Gastroesophageal sphincter (tissue), 4 donors: ENCODE measurements at regions not wholly inside any gene's neighbourhood (a gene's known extent, or its start where the extent isn't known, plus 50 kb on each side); places are given as distances from the start of the nearest gene placed in this dataset.

Experiments used
- ATAC-seq: fragments of 150-250 bp; one replicate; pipeline ENCODE4 v1.9.1; 2016; ENCODE audit warnings: mild to moderate bottlenecking, moderate library complexity
- H3K27ac ChIP-seq, 4 donors: fragments of 200-600 bp; sonication (generic) in 3 of 4; 1 replicate in 3 of 4; 2 replicates in 1 of 4; pipeline ENCODE4 v1.5.1; 2016 to 2019
- H3K27me3 ChIP-seq: fragments of 200-600 bp; sonication (generic); one replicate; pipeline ENCODE4 v1.5.1; 2019
- H3K36me3 ChIP-seq, 2 donors: fragments of 200-600 bp; sonication (generic); one replicate each; pipeline ENCODE4 v1.5.1; 2019; ENCODE audit warnings: control low read depth in 1 of 2
- H3K4me1 ChIP-seq, 3 donors: fragments of 200-600 bp; sonication (generic); 1 replicate in 2 of 3; 2 replicates in 1 of 3; pipeline ENCODE4 v1.5.1; 2016 to 2019; ENCODE audit warnings: control low read depth in 2 of 3
- H3K4me3 ChIP-seq, 2 donors: fragments of 200-600 bp; sonication (generic); one replicate each; pipeline ENCODE4 v1.5.1; 2019; ENCODE audit warnings: mild to moderate bottlenecking in 1 of 2, moderate library complexity in 1 of 2
- H3K9me3 ChIP-seq, 3 donors: fragments of 200-600 bp; sonication (generic); one replicate each; pipeline ENCODE4 v1.5.1; 2017 to 2019; ENCODE audit warnings: control low read depth in 2 of 3
- CTCF ChIP-seq, 4 experiments: fragments of 200-600 bp in 2 of 4; fragments of 450-650 bp in 2 of 4; sonication (generic) in 1 of 4; IDR thresholded peaks; one replicate each; pipeline ENCODE4 v1.5.1; 2017 to 2019; ENCODE audit warnings: antibody characterized with exemption in 4 of 4, mild to moderate bottlenecking in 2 of 4, moderate library complexity in 2 of 4
- EP300 ChIP-seq: sonication (generic); formaldehyde crosslinking; IDR thresholded peaks from one replicate; pipeline ENCODE4 v1.6.1; 2017; ENCODE audit warnings: antibody characterized with exemption, mild to moderate bottlenecking
- POLR2A ChIP-seq, 2 donors: fragments of 450-650 bp; IDR thresholded peaks; one replicate each; pipeline ENCODE4 v1.6.1; 2017; ENCODE audit warnings: antibody characterized with exemption in 2 of 2, mild to moderate bottlenecking in 2 of 2, moderate library complexity in 1 of 2
- POLR2AphosphoS5 ChIP-seq: sonication (generic); formaldehyde crosslinking; IDR thresholded peaks from one replicate; pipeline ENCODE4 v1.6.1; 2017; ENCODE audit warnings: antibody characterized with exemption
- WGBS, 2 donors: methylation state at CpG; one replicate each; pipeline ENCODE4 v1.1.5; 2018; ENCODE audit warnings: low coverage in 1 of 2; 5-methylcytosine and 5-hydroxymethylcytosine counted together

GRCh38 chr6:137426007-137426689 is 68.0 kb downstream of the OLIG3 start:
- WGBS, 2 donors = 60 to 89% methylated on average over 2 of the region's 2 CpGs
- Histone ChIP-seq H3K36me3 (no peaks in the 10 kb centered on the region), H3K27ac (no peak overlapping the region), H3K4me3 (no peak overlapping the region), H3K27me3 (no peaks in the 10 kb centered on the region), H3K9me3 (no peaks in the 10 kb centered on the region), H3K4me1 (no peaks in the 10 kb centered on the region)
- TF ChIP-seq POLR2A (IDR thresholded peaks at IDR 0.05) = no peak
- no peak for TF ChIP-seq POLR2AphosphoS5
- TF ChIP-seq EP300 = no peak
- TF ChIP-seq CTCF (IDR thresholded peaks at IDR 0.05) = no peak
- ATAC-seq = no peak

- H3K36me3 ChIP-seq = no peaks in the 10 kb centered on the region
- H3K27ac ChIP-seq = no peak overlapping the region
- no peaks in the 10 kb centered on the region for H3K4me1 ChIP-seq
- H3K4me3 ChIP-seq = no peak overlapping the region
- H3K9me3 ChIP-seq = no peaks in the 10 kb centered on the region
- 41 to 61% methylated on average over 3 of the region's 3 CpGs for WGBS, 2 donors
- TF ChIP-seq POLR2A (IDR thresholded peaks at IDR 0.05) (no peak), POLR2AphosphoS5 (no peak)
- ATAC-seq = no peak
- H3K27me3 ChIP-seq = no peaks in the 10 kb centered on the region
Observed at GRCh38 chr6:137424251-137424650, 69.9 kb downstream of the OLIG3 start.

GRCh38 chr6:137423451-137424168 is 70.6 kb downstream of the OLIG3 start:
- no peaks in the 10 kb centered on the region for H3K36me3 ChIP-seq
- H3K4me3 ChIP-seq = no peak overlapping the region
- H3K4me1 ChIP-seq = no peaks in the 10 kb centered on the region
- 34 to 60% methylated on average over 2 to 3 of the region's 3 CpGs for WGBS, 2 donors
- no peak overlapping the region for H3K27ac ChIP-seq
- no peak for ATAC-seq
- no peaks in the 10 kb centered on the region for H3K27me3 ChIP-seq
- no peak for TF ChIP-seq CTCF (IDR thresholded peaks at IDR 0.05)
- TF ChIP-seq POLR2AphosphoS5 = no peak
- TF ChIP-seq EP300 = no peak
- TF ChIP-seq POLR2A (IDR thresholded peaks at IDR 0.05) = no peak
- H3K9me3 ChIP-seq = no peaks in the 10 kb centered on the region

GRCh38 chr6:137417396-137417795 is 76.8 kb downstream of the OLIG3 start:
- 54 to 62% methylated on average over 2 of the region's 2 CpGs for WGBS, 2 donors
- no peak overlapping the region for H3K27ac ChIP-seq
- ATAC-seq = no peak

More at GRCh38 chr6:137417396-137417795, 76.8 kb downstream of the OLIG3 start:
- Histone ChIP-seq H3K9me3 (no peaks in the 10 kb centered on the region), H3K4me3 (no peak overlapping the region), H3K4me1 (peaks cover 0 to 10% (median 4%) of the 10 kb centered on the region in 3 donors), H3K27me3 (no peaks in the 10 kb centered on the region), H3K36me3 (no peaks in the 10 kb centered on the region)
- no peak for TF ChIP-seq POLR2AphosphoS5
- no peak for TF ChIP-seq CTCF (IDR thresholded peaks at IDR 0.05)
- no peak for TF ChIP-seq POLR2A (IDR thresholded peaks at IDR 0.05)
- TF ChIP-seq EP300 = no peak
